Dermis microvascular lymphatic vessel endothelial cell (primary cell): ENCODE measurements at regions not wholly inside any gene's neighbourhood (a gene's known extent, or its start where the extent isn't known, plus 50 kb on each side); places are given as distances from the start of the nearest gene placed in this dataset.
A peak's percentile ranks its signal among the peaks of the same experiment; 100 is the strongest.

Experiments
- DNase-seq, 2 donors: peaks; one replicate each; pipeline versions ENCODE4 v3.0.0 to v3.0.0-alpha.2; 2010; ENCODE audit warnings: low read depth in 2 of 2

DNA sequence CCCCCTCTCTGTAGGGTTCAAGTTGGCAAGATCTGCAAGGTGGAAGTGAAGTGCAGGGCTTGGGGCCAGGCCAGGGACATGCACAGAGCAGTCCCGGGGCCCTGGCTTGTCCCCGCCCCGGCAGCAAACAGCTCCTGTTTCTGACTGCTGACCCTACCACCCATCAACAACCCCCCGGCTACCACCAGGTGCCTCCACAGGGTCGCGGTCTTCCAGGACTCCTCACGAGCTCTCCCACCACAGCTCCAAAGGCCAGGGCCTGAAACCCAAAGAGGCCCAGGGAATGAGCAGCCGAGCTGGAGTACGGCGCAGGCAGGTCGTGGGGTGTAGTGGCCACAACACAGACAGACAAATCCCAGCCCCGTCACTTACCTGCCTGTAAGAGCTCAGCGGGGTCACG is 121.3 kb upstream of the SMAD3 start:
- no peak for DNase-seq

DNA sequence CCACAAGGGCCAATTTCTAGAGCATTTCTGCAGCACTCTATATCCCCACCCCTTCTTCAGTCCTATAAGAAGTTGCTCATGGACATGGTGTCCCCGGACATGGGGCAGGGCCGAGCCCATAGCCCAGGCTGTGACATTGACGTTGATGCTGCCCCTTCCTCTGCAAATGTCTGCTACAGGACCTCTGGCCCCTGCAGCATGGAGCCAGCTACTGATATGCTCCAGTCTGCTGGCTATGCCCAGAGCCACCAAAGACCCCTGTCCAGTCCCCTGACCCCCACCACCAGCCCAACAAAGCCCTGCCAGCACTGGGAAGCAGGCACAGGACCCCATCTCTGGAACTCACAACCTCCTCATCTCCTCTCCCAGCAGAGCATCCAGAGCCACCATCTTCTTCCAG is 120.1 kb upstream of the SMAD3 start:
- no peak for DNase-seq

DNA sequence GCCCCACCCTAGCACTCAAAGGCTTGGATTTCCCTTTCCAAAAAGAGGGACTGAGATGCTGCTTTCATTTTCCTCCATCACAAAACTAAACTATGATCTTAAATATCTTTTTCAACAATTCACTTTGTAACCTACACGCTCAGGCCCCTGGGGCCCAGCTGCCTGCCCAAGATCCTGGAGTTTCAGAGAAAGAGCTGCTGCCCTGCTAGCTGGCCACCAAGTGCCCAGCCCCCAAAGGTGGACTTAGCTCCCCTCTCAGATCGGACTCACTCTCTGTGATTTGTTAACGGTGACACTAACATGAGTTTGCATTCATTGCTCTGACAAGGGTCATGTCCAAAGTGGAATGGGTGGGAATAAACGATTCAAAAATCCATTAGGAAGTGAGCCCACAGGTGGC is 119.6 kb upstream of the SMAD3 start:
- no peak for DNase-seq

DNA sequence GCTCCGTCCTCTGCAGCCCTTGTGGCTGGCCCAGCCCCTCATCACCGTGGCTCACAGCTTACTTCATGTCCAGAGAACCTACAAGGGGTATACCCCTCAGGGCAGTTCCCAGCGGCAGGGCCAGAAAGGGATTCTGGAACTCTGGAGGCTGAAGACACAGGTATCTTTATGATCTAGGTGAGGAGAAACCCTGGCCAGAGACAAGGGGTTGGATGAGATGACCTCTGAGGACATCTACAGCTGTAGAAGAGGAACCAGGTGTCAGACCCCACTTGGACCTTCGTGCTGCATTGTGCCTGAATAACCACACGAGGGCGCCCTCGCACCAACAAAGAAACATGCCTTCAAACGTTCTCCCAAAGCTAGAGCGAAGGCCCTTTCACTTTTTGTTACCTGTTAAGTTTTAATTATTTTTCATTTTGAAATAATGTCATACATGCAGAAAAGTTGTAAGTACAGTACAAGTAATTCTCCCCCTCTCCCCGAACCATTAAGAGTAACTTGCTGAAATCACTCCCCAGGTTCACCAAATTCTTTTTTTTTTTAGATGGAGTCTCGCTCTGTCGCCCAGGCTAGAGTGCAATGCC is 118.7 kb upstream of the SMAD3 start:
- DNase-seq, result peak; percentile 51 to 71

DNA sequence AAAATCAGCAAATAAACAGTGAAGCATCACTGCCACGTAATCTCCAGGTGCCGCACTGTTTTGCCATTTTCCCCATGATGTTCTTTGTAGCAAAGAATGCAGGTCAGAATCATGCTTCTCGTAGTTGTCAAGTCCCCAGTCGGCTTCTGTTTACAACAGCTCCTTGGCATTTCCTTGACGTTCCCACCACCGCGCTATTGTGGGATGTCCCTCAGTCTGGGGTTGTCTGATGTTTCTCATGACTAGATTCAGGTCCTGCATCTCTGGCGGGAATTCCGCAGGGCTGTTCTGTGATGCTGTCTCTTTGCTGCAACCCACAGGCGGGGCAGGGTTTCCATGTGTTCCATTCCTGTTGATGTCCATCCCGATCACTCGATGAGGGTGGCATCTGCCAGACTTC is 117.9 kb upstream of the SMAD3 start:
- DNase-seq, result peak in 1 of 2 donors; percentile 38

DNA sequence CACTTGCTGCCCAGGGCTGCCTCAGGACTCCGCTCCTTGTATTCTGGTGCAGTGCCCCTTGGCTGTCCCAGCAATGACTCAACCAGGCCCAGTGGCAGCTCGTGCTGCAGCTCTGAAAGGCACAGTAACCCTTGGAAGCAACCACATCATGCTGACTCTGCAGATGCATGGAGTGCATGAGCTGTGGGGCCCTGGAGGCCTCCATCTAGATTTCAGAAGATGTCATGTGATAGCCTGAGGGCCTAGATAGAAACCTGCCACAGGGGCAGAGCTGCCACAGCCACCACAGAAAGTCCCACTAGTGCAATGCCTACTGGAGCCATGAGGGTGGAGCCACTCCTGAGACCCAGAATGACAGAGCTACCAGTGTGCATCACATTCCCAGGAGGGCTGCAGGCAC is 117.1 kb upstream of the SMAD3 start:
- no peak for DNase-seq

DNA sequence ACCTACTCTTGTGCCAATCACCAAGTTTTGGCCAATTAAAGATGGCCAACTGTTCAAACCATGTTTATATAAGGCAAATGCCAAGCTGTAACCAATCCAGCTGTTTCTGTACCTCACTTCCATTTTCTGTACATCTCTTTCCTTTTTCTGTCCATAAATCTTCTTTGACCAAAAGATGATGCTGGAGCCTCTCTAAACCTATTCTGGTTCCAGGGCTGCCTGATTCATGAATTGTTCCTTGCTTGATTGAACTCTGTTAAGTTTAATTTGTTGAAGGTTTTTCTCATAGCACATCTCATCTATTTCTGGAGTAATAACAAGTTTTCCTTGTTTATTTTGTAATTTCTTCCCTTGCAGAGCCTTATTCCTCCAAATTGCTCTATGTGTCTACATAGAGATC is 115.3 kb upstream of the SMAD3 start:
- no peak for DNase-seq

DNA sequence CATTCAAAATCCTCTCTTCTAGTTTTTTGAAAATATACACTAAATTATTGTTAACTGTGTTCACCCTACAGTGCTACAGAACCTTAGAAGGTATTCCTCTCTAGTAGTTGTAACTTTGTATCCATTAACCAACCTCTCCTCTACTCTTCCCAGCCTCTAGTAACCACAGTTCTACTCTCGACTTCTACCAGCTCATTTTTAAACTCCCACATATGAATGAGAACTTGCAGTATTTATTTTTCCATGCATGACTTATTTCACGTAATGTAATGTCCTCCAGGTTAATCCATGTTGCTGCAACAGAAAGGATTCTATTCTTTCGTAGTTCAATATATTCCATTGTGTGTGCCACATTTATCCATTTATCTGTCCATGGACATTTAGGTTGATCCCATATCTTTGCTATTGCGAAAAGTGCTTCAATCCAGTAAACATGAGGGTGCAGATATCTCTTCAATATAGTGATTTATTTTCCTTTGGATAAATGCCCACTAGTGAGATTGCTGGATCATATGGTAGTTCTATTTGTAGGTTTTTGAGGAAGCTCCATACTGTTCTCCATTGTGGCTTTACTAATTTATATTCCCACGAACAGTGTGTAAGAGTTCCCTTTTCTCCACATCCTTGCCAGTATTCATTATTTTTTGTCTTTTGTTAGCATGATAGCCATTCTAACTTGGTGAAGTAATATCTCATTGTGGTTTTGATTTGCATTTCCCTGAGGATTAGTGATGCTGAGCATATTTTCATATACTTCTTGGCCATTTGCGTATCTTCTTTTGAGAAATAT is 113.7 kb upstream of the SMAD3 start:
- DNase-seq, result no peak

DNA sequence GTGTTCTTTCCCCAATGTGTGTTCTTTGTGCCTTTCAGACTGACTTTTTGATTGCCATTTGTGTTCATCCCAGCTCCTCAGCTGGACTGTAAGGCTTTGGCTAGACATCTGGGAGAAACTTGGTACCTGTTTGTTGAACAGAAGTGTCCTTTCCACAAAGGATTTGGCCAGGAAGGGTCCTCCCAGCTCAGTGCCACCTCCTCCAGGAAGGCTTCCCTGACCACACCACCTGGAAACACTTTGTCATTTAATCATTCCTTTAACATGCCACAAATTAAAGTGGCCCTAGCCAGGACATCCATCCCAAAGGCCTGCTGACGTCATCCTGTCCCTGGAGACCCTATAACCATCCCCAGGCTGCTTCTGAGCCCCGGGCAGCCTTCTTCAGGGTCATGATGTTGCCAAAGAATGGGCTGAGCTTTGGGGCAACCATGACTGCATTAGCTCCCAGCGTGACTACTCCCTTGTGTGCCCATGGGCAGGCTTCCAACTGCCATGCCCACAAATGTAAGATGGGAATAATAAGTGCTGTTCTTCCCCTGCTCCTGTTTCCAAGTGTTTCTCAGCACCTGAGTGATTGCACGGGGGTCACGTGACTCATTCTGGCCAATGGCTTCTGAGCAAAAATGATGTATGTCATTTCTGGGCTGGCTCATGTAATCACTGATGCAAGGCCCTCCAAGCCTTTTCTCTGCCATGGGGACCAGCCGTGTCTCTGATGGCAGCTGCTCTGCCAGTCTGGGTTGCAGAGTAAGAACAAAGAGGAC is 112.5 kb upstream of the SMAD3 start:
- no peak for DNase-seq

DNA sequence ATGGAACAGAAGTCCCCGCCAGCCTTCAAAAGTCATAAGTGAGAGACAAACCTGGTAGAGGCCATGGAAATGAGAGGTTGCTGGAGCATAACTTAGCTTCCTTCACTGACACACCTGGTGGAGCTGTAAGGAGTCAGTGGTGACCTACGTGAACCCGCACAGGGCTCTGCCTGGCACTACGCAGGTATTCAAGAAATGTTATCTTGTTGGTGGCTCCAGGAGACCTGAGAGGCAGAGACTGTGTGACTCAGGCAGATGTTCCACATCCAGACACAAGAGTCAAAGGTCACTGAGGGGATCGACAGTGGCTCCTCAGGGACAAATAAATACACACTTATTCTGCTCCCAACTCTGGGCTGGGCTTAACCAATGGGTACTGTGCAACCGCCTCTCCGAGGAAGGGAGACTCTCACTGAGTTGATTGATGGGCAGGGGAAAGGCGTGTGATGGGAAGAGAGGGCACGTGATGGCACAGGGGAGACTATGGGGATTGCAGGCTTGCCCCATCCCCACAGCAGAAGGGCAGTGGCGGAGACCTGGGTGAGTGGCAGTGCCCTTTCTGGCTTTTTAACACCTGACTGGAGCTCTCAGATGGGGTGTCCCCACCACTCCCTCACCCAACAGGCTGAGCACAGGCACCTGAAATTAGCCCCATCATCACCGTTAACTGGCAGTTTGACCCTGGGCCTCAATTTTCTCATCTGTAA is 111.7 kb upstream of the SMAD3 start:
- no peak for DNase-seq

DNA sequence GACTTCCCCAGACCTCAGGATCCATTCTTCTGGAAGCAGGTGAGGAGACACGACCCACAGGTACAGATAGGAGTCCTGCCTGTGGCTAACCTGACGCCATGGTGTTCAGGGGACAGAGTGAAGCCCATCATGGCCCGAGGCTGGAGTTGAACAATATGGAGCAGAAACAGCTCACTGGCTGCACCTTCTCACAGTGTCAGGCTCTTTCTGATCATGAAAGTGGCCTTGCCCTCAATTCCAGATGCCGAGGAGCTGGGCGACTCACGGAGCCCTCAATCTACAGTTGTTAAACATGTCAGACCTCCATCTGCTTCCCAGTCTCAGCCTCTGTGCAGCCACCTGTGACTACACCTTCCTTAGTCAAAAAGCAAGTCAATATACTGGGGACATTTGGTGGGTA is 110.8 kb upstream of the SMAD3 start:
- DNase-seq, result no peak

DNA sequence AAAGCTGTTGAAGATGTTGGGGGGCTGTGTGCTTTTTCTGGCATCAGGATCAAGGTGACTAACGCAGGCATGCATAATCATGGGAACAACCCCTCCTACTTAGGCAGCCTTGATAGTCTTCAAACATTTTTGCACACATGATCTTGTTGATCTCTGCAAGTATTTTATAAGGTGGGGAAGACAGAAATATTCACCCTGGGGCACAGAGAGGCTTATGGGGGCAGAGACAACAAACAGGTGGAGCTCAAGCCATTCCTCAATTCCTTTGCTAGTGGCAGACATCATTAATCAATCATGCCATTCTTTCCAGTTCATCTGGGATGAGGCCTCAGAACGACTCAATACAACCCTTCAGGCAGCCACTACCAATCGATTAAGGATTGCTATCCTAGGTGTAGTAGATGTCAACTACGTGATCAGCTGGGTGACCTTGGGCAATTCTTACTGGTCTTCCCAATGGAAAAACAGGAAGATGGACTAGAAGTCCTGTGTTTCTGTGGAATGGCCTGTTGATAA is 110.3 kb upstream of the SMAD3 start:
- no peak for DNase-seq

DNA sequence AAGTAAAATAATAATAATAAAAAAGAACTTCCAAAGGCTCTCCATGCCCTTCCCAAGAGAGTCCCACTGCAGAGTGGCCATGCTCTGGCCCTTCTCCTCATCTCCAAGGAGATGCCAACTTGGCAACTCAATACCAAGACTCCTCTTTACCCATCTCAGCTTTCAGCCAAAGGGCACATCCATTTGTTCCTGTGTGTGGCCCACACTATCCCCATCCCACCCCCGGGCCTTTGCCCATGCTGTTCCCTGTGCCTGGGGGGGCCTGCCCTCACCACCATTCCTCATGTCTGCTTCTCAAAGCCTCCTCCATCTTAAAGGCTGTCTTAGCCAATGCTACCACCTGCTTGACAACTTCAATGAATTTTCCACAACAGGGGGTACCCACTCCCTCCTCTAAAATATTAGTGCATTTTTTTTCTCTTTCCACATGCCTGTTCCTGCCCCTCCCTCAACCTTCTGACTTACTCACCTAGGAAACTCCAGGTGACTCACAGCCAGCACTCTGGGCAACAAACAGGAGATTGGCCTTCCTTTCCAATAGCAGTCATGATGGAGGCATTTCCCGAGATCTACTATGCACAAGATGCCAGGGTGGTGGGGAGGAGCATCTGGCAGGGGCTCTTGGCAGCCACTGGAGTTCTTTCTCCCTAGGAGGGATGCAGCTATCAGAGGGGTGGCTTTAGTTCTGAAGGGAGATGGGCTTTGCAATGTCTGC is 109.4 kb upstream of the SMAD3 start:
- DNase-seq, result peak; percentile 11 to 84

DNA sequence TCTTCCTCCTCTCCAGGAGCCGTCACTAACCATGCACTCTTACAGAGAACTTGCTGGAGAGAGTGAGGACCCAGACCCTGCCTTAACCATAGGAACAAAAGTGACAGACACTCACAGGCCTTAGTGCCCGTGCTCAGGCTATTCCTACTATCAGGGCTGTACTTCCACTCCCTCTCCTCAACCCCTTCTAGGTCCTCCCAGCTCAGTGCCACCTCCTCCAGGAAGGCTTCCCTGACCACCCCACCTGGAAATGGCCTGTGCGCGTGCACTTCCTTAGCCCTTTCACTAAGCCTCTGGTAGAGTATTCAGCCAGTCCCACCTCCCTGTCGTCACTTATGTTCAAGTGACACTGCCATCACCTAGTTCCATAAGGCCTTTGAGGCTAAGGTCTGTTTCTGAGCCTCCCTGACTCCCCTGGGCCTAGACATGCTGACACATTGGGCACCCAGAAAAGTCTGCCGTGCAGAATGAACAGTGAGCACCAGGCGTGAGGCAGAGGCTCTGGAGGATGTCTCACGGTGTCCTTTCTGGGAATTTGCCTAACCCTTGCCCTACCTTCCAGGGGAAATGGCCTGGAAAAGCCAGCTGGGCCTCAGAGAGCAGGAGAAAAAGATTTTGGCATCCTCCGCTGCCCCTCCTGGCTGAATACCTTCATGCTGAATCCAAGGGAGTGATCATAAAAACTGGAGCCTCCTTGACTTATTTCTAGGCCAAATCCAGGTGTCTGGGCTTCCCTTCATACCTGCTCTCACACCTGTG is 108.6 kb upstream of the SMAD3 start:
- DNase-seq, result no peak

DNA sequence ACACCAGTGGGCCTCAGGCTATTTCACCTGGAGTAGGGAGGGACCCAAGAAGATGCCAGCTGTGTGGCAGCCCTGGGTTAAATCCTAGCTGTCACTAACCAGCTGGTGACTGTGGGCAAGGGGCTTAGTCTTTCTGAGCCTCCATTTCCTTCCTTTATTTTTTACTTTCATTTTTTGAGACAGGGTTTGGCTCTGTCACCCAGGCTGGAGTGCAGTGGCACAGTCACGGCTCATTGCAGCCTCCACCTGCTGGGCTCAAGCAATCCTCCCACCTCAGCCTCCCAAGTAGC is 108.0 kb upstream of the SMAD3 start:
- no peak for DNase-seq

DNA sequence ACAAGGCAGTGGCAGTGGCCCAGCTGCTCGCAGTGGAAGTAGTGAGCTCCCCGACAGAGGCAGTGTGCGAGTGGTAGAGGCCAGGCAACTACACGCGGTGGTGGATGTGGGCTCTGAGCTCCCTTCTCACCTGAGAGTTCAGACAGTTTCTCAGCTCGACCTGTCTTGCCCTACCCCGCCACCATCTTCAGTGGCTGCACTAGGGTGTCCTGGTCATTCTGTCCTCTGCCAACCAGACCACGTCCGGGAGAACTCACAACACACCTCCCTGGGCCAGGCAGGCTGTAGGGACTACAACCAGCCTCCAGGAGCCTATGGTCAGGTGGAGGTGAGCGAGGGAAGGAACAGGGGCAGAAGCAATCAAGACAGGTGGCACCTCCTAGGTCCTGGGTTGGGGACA is 106.3 kb upstream of the SMAD3 start:
- no peak for DNase-seq

DNA sequence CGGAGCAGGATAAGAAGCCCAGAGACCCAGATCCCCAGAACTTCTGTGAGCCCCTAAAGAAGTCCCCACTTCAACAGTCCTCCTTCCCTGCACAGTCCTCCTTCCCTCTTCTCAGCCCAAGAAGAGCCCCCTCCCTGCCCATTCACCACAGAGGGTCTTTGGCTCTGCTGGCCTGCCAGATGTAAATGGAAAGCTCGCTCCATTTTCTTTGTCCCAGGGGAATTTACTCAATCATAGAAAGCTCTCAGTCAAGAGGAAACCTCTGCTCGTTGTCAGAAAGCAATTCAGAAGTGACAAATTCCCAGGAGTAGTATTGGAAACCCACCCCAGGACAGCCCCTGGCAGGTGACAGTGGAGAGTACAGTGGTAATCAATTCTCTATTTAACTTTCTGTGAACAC is 105.5 kb upstream of the SMAD3 start:
- no peak for DNase-seq

DNA sequence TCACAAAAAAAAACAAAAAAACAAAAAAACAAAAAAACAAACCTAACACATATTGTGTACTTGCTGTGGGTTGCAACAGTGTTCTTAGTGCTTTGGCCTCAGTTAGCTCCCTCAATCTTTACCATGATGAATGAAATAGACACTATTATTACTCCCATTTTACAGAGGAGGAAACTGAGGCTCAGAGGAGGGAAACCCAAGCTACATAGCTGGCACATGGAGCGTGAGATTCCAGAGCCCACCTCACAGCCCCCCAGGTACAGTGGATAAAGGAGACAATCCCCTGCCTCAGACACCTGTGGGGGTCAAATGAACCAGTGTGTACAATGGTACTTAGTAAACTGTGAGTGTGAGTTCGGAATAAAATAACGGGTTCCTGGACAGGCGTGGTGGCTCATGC is 104.9 kb upstream of the SMAD3 start:
- no peak for DNase-seq

DNA sequence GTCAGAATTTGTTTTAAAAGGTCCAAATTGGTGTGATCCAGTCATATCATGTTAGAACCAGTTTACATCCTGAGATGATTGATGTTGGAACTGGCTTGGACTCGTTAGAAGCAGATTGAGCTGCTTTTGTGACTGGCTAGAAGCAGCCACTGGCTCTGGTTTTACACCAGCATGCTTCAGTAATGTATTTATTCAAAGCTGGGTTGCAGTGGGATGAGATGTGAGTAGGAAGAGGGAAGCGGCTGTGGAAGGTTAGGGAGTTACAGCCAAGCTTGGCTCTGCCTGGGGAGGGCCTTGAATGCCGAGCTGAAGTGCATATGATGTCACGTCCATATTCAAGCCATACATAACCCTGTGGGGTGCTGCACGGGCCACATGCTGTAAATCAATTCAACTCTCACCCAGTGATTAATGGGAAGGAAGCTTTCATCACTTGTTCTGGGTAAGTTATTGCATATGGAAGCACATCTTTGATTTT is 104.0 kb upstream of the SMAD3 start:
- DNase-seq, result no peak

DNA sequence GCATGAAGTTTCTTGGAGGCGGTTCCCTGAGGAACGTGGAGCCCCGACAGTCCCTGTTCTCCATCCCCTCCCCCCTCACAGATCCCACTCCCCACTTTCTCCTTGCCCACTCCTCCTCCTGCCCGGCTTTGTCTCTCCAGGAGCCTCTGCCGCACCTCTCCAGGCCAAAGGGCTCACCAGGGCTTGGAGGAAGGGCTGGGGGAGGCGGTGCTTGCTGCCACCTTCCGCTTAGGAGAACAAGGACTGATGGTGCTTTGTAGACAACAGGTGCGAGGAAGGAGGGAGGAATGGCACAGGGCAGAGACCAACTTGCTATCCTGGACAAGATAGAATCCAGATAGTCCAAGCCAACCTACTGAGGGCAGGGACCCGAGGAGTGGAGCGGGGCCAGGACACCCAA is 103.5 kb upstream of the SMAD3 start:
- DNase-seq, result no peak

DNA sequence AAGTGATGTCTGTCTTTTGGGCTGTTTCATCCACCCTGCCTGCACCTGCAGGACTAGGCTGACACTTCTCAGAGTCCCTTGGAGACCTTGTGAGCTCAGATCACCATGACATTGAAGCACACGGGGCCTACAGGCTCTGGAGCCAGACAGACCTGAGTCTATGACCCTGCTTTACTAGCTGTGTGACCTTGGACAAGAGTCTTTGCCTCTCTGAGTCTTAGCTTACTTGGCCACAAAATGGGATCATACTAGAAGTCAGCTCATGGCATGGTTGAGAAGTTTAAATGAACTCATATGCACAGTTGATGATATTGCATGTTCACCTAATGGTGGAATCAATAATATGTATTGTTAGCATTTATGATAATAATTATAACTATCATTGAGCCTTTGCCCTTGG is 102.9 kb upstream of the SMAD3 start:
- DNase-seq, result no peak
